ENCODE measurements at regions not wholly inside any gene's neighbourhood (a gene's known extent, or its start where the extent isn't known, plus 50 kb on each side); places are given as distances from the start of the nearest gene placed in this dataset.

GRCh38 chr7:25656581-25657026, 428.3 kb upstream of the NPVF start:
- Histone ChIP-seq H3K27ac (peak overlapping the region in 2 of 4 donors; percentile 5 to 36), H3K4me1 (peaks cover 0 to 57% (median 47%) of the 10 kb centered on the region in 4 donors), H3K9me3 (no peaks in the 10 kb centered on the region), H3K27me3 (no peaks in the 10 kb centered on the region), H3K4me3 (no peak overlapping the region), H3K36me3 (no peaks in the 10 kb centered on the region)
- no peak for TF ChIP-seq POLR2A (IDR thresholded peaks at IDR 0.05)
- TF ChIP-seq EP300 (IDR thresholded peaks at IDR 0.05), result no peak
- TF ChIP-seq, protein P1, sequence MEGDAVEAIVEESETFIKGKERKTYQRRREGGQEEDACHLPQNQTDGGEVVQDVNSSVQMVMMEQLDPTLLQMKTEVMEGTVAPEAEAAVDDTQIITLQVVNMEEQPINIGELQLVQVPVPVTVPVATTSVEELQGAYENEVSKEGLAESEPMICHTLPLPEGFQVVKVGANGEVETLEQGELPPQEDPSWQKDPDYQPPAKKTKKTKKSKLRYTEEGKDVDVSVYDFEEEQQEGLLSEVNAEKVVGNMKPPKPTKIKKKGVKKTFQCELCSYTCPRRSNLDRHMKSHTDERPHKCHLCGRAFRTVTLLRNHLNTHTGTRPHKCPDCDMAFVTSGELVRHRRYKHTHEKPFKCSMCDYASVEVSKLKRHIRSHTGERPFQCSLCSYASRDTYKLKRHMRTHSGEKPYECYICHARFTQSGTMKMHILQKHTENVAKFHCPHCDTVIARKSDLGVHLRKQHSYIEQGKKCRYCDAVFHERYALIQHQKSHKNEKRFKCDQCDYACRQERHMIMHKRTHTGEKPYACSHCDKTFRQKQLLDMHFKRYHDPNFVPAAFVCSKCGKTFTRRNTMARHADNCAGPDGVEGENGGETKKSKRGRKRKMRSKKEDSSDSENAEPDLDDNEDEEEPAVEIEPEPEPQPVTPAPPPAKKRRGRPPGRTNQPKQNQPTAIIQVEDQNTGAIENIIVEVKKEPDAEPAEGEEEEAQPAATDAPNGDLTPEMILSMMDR (IDR thresholded peaks at IDR 0.05), result no peak
- no peak for TF ChIP-seq POLR2AphosphoS5 (IDR thresholded peaks at IDR 0.05)
- no peak for DNase-seq
- intact Hi-C loops (cut with DNase I), result no loop called here
- 27 to 45% methylated on average over 3 of the region's 3 CpGs for WGBS, 2 donors

DNA sequence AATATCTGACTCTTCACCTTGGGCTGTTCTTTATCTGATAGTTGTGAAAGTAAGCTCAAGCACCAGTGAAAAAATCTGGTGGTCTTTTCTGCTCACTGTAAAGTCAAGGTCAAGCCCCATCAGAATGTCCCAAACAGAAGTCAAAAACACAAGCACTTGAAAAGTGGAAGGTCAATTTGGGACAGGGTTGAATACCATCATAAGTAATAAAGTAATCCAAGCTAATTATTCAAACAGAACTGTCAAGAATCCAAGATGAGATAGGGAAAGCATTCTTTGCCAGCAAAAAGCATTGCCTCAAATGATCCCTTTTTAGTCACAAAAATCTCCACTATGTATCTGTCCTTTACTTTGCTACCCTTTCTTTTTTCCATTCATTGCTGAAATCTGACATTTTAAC, 430.1 kb upstream of the NPVF start:
- Histone ChIP-seq H3K27ac (peak overlapping the region in 3 of 4 donors; percentile 0 to 83 (median 81)), H3K36me3 (no peaks in the 10 kb centered on the region), H3K4me3 (no peak overlapping the region), H3K27me3 (no peaks in the 10 kb centered on the region), H3K4me1 (peaks cover 0 to 75% (median 60%) of the 10 kb centered on the region in 4 donors), H3K9me3 (no peaks in the 10 kb centered on the region)
- TF ChIP-seq EP300 (IDR thresholded peaks at IDR 0.05) (no peak), POLR2A (IDR thresholded peaks at IDR 0.05) (no peak), POLR2AphosphoS5 (IDR thresholded peaks at IDR 0.05) (no peak)
- TF ChIP-seq, protein P1 (IDR thresholded peaks at IDR 0.05), result no peak
- DNase-seq, result no peak
- intact Hi-C loops (cut with DNase I), result no loop called here

DNA sequence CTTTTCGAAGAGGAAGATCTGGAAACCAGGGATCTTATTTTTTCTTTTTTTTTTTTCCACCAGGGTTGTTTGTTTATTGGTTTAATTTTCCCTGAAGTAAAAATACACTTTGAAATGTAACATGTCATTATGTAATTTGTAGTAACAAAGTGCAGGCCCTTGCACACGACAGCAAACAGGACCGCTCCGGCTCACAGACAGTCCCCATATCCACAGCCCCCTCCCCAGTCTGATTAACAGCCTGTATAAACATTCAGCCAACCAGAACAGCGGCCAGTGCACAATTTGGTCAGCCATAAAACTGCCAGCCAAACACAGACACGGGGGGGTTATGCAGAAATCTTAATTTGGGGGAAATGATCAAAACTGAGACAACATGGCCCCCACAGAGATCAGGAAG, 431.6 kb upstream of the NPVF start:
- intact Hi-C loops (cut with DNase I), result no loop called here
- H3K4me1 ChIP-seq, result peaks cover 0 to 90% (median 73%) of the 10 kb centered on the region in 4 donors
- TF ChIP-seq POLR2AphosphoS5 (IDR thresholded peaks at IDR 0.05), result peak in 3 of 4 donors; percentile 43 to 69 (median 69)
- TF ChIP-seq, protein P1 (IDR thresholded peaks at IDR 0.05), result no peak
- no peak for TF ChIP-seq POLR2A (IDR thresholded peaks at IDR 0.05)
- no peak for TF ChIP-seq EP300 (IDR thresholded peaks at IDR 0.05)

DNA sequence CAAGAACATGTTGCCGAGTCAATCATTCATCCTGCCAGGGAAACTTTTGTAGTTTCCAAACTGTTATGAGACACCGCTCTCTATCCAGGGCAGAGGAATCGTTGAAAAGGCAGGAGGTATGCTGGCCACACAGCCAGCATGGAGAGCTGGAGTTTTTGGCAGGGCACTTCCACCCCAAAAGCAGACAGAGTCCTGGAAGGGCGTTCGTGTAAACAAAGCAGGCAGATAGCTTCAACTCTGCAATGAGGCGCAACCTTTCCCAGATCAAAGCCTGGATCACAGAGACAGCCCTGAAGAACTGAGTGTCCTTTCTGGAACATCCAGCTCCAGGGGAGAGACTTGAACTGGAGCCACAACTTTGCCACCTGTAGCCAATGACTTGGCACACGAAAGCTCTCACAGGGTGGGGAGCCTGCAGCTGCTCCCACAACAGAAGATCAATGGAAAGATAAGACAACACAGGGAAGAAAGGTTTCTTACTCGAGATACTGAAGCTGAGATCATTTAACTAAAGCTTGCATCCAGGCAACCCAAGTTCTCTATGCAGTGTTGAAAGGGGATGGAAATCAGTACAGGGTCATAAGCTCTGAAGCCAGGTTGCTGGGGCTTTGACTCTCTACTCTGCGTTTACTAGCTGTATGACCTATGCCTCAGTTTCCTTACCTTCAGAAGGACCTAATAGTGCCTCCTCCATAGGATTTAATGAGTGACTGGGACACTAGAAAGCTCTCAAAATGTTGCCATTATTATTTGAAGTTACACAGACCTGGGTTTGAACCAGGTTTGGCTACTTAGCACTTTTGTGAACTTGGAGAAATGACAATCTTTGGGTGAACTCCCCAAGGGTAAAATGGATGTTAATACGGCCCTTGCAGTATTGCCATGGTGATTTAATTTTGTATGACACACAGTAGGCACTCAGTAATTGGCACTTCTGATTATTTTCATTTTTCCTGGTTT, 434.8 kb upstream of the NPVF start:
- TF ChIP-seq EP300 (IDR thresholded peaks at IDR 0.05) (peak in 2 of 4 donors; percentile 45 to 60), POLR2A (IDR thresholded peaks at IDR 0.05) (no peak), POLR2AphosphoS5 (IDR thresholded peaks at IDR 0.05) (peak; percentile 19 to 85 (median 62))
- no peak overlapping the region for H3K4me3 ChIP-seq
- 33 to 67% methylated on average over 10 of the region's 10 CpGs for WGBS, 2 donors
- intact Hi-C loops (cut with DNase I), result loop anchor here (2.0 kb wide), 2 partner anchors 90 to 180 kb away; no protein-coding TSS in a partner anchor
- H3K9me3 ChIP-seq, result no peaks in the 10 kb centered on the region
- DNase-seq, result peak; percentile 88
- H3K27me3 ChIP-seq, result no peaks in the 10 kb centered on the region
- peak overlapping the region; percentile 69 to 83 (median 76) for H3K27ac ChIP-seq
- H3K4me1 ChIP-seq, result peaks cover 0 to 87% (median 70%) of the 10 kb centered on the region in 4 donors
- no peaks in the 10 kb centered on the region for H3K36me3 ChIP-seq

More for the DNA sequence above, 431.6 kb upstream of the NPVF start:
- no peaks in the 10 kb centered on the region for H3K9me3 ChIP-seq
- H3K27me3 ChIP-seq, result no peaks in the 10 kb centered on the region
- no peak for DNase-seq
- H3K4me3 ChIP-seq, result peak overlapping the region in 1 of 4 donors; percentile 9
- H3K36me3 ChIP-seq, result no peaks in the 10 kb centered on the region
- peak overlapping the region in 3 of 4 donors; percentile 55 to 83 (median 81) for H3K27ac ChIP-seq
- 71% methylated on average over 6 of the region's 6 CpGs for WGBS, 2 donors

DNA sequence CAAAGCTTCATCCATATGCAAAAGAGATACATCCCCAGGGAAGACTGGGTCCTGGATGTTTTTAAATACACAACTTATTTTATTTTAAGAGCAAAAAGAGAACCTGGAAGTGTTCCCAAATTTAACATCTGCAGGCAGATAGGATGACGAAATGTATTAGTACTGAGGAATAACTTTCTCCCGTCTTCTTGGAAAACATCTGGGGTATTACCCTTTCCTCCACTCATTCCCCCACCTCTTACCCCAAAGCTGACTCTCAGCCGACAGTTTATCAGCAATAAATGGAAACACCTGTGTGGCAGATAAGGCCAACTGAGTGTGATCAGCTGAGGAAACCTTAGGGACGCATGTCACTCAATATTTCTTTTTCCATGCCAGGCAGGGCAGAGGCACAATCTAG, 435.6 kb upstream of the NPVF start:
- Histone ChIP-seq H3K9me3 (no peaks in the 10 kb centered on the region), H3K36me3 (no peaks in the 10 kb centered on the region), H3K4me1 (peaks cover 0 to 80% (median 63%) of the 10 kb centered on the region in 4 donors), H3K4me3 (no peak overlapping the region), H3K27me3 (no peaks in the 10 kb centered on the region), H3K27ac (peak overlapping the region; percentile 69 to 83 (median 76))
- intact Hi-C loops (cut with DNase I), result loop anchor here (2.0 kb wide), 2 partner anchors 89 to 179 kb away; no protein-coding TSS in a partner anchor
- 18 to 45% methylated on average over 4 of the region's 4 CpGs for WGBS, 2 donors
- no peak for DNase-seq
- no peak for TF ChIP-seq POLR2A (IDR thresholded peaks at IDR 0.05)
- TF ChIP-seq, protein P1 (IDR thresholded peaks at IDR 0.05), result no peak
- peak in 1 of 4 donors; percentile 7 for TF ChIP-seq POLR2AphosphoS5 (IDR thresholded peaks at IDR 0.05)
- TF ChIP-seq EP300 (IDR thresholded peaks at IDR 0.05), result no peak

All from sigmoid colon (tissue), 6 donors.